22Rv1 (cell line): ENCODE measurements at regions not wholly inside any gene's neighbourhood (a gene's known extent, or its start where the extent isn't known, plus 50 kb on each side); places are given as distances from the start of the nearest gene placed in this dataset.
"Not testable (repeated sequence)": the region's sequence is repeated elsewhere in the genome, so short reads cannot be mapped to it uniquely, and the experiment has no call there.

Experiments used
- ZFX ChIP-seq: fragments of 450-650 bp; IDR thresholded peaks from 2 replicates; pipeline ENCODE4 v1.6.1; 2017; ENCODE audit warnings: antibody characterized with exemption, borderline replicate concordance
- TF ChIP-seq, protein P1 (sequence below): fragments of 450-650 bp; IDR thresholded peaks from 2 replicates; pipeline ENCODE4 v1.5.1; 2017; ENCODE audit warnings: mild to moderate bottlenecking

DNA sequence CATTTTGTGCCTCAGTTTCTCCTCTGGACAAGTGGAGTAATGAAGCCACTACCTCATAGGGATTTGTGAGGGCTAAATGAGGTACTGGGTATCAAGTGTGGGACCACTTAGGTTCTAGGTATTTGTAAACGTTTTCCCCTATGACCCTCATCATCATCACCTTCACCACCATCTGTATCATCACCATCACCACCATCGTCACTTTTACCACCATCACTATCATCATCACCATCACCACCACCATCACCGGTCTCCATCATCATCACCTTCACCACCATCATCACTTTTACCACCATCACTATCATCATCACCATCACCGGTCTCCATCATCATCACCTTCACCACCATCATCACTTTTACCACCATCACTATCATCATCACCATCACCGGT lies 94.1 kb upstream of the GSE1 start:
- TF ChIP-seq, protein P1, sequence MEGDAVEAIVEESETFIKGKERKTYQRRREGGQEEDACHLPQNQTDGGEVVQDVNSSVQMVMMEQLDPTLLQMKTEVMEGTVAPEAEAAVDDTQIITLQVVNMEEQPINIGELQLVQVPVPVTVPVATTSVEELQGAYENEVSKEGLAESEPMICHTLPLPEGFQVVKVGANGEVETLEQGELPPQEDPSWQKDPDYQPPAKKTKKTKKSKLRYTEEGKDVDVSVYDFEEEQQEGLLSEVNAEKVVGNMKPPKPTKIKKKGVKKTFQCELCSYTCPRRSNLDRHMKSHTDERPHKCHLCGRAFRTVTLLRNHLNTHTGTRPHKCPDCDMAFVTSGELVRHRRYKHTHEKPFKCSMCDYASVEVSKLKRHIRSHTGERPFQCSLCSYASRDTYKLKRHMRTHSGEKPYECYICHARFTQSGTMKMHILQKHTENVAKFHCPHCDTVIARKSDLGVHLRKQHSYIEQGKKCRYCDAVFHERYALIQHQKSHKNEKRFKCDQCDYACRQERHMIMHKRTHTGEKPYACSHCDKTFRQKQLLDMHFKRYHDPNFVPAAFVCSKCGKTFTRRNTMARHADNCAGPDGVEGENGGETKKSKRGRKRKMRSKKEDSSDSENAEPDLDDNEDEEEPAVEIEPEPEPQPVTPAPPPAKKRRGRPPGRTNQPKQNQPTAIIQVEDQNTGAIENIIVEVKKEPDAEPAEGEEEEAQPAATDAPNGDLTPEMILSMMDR: not testable (repeated sequence)
- not testable (repeated sequence) for TF ChIP-seq ZFX
